C1 segment of cervical spinal cord (tissue), 14 donors: ENCODE measurements at regions not wholly inside any gene's neighbourhood (a gene's known extent, or its start where the extent isn't known, plus 50 kb on each side); places are given as distances from the start of the nearest gene placed in this dataset.

Source experiments
- DNase-seq, 14 donors: peaks; one replicate each; lab custom pipeline; 2025; lab: John Stamatoyannopoulos, UW

DNA sequence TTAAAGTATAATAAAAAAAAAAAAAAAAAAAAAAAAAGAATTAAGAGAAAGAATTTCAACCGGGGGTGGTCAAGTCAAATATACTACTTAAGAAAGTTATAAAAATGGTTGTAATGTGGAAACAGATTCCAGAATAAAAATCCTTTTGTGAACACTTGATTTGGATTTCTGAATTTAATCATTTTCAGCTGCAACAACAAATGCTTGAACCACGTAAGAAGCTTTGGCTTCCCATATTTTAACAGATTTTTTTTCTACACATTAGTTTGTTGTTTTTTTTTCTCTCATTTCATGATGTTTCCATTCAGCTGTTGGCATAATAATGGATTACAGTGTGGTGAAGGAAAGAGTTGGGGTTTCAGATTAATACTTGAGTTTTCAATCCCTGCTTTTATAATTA is 137.3 kb upstream of the AGR3 start:
- DNase-seq: no peak

DNA sequence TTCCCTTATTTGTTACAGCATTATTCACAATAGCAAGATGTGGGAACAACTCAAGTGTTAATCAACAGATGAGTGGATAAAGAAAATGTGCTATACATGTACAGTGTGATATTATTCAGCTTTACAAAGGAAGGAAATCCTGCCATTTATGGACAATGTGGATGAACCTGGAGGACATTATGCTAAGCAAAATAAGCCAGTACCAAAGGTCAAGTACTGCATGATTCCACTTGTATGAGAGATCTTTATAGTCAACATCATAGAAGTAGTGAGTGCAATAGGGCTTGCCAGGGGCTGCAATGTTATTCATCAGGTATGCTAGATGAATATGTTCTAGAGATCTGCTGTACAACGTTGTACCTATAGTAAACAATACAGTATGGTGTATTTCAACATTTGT is 138.5 kb upstream of the AGR3 start:
- no peak for DNase-seq

- no peak for DNase-seq
Measured at GRCh38 chr7:17021205-17021604, 139.4 kb upstream of the AGR3 start.

DNA sequence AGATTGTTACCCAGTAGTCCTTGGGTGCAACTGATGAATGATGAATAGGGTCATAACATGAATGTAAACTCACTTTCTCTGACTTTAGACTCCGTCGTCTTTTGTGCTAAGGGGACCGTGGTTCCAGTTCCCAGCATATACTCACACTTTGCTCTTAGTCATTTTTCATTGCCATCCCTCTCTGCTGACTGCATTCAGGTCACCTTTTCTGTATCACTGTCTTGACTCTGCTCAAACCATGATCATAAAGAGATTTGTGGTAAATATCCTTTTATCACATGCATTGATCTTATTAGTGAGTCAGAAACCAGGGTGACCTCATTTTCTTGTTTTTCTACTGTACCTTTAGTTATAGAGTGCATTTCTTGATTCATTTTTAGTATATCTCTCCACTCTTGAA is 141.1 kb upstream of the AGR3 start:
- DNase-seq: no peak

GRCh38 chr7:17026269-17026668 is 144.5 kb upstream of the AGR3 start:
- DNase-seq: no peak

DNA sequence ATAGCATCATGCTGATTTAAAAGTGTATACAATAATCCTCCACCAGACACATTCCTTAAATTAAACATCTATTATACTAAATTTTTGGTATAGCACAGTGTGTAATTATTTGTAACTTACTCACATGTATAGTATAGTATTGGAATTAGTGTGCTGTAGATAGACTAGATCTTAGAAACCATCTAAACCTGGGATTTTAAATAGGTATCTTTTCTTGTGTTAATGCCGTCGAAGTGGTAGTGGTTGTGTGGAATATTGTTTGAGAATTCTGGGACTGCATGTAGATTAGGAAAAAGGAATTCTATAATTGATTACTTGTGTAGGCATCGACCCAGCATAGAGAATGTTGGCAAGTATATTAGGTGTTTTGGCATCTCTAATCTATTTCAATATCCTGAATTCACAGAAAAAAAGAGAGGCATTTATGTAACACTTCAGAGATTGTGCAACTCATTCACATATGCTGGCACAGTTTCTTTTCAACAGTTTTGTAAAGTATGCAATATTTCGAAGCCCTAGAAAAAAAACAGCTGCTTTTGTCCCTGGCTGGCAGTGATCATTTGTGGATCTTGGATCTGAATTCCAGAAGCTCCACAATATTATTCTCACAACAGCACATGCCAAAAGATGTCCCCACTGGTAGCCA is 145.5 kb upstream of the AGR3 start:
- no peak for DNase-seq

GRCh38 chr7:17027789-17028152 is 146.0 kb upstream of the AGR3 start:
- no peak for DNase-seq

DNA sequence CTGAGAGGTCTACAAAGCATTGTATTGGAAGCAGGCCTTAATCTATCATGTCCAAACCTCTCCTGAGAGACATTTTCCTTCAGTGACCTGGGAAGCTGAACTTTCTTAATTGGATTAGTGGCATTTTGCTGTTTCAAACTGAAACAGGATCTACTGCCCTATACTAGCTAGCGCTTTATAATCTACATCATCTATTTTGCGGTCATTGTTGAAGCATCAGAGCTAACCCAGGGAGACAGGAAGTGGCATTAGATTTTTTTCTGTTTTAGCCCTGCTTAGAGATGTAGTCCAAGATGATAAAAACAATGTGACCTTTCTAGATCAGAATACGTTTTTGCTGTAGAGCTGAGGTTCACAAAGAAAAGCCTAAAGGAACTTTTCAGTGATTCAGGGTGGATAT is 147.4 kb upstream of the AGR3 start:
- DNase-seq: no peak

GRCh38 chr7:17030559-17030958 is 148.8 kb upstream of the AGR3 start:
- no peak for DNase-seq

GRCh38 chr7:17031906-17032551 is 150.2 kb upstream of the AGR3 start:
- no peak for DNase-seq

DNA sequence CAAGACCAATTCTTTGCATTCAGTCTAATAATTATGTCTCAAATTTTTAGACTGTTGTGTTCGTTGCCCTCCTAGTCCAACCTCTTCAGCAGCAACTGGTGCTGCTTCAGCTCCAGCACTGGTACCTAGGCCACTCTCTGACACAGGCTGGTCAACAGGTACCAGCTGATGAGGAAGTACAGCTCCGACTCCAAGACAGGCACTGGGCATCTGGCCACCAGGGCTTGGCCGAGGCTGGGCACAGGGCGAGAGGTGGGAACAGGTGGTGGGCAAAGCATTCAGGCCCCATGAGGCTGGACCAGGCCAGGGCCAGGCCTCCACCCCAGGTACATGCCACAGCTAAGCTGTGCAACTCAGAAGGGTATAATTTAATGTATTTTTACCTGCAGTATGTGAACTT is 151.5 kb upstream of the AGR3 start:
- DNase-seq: no peak

GRCh38 chr7:17036584-17036983 is 154.8 kb upstream of the AGR3 start:
- DNase-seq: no peak

GRCh38 chr7:17037356-17037755 is 155.6 kb upstream of the AGR3 start:
- DNase-seq: no peak

- no peak for DNase-seq
Measured at GRCh38 chr7:17038160-17038782, 156.5 kb upstream of the AGR3 start.

DNA sequence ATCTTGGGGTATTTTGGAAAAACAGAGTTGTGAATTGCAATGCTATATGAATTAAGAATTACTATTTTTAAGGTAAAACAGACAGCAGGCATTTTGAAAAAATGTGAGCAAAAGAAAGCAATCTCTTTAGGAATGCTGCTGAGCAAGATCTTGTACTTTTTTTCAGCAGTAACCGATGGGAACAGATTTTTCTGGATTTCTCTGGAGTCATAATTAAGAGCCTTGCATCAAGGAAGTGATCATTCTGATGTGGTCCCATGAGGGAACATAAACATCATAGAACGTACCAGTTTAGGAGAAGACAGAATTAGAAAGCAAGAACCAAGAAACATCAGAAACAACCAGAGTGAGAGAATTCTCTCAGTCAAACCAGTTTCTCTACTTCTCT is 157.0 kb upstream of the AGR3 start:
- no peak for DNase-seq

- no peak for DNase-seq
Measured at GRCh38 chr7:17039372-17039771, 157.6 kb upstream of the AGR3 start.

DNA sequence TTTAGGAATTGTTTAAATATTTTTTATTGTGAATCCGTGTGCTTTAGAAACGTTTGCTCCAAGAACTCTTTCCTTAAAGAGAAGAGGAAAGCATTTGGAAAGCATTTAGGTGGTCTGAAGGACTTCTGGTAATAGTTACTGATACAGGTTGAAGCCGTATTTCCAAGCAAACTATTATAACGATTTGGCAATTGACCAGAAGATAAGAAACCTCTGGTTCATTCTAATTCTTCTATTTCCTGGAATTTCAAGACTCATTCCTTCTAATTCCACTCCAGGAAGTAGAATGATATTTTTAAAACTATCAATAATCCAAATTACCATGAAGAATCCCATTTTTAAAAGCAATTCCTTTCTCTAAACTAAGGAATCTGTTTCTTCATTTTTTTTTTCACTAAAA is 158.9 kb upstream of the AGR3 start:
- no peak for DNase-seq

DNA sequence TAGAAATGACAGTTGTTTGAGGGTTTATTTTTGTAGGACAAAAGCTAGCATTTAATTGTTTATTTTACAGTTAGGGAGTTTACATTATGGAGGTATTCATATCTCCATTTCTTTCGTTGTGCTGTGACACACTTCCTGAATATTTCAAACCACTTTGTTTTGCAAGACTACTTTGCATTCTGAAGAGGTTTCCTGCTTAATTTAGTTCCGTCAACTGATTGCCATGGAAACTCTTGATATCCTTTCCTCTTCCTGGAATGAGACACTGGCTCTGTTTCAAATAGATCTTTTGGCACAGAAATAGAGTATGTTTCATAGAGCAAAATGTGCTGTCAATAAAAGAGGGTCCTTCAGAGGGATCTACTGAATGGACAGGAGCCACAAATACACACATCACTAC is 159.5 kb upstream of the AGR3 start:
- DNase-seq: no peak

- DNase-seq: no peak
Measured at GRCh38 chr7:17042211-17042610, 160.4 kb upstream of the AGR3 start.

GRCh38 chr7:17043012-17043877 is 161.5 kb upstream of the AGR3 start:
- no peak for DNase-seq

- DNase-seq: no peak
Measured at GRCh38 chr7:17044396-17044795, 162.6 kb upstream of the AGR3 start.

DNA sequence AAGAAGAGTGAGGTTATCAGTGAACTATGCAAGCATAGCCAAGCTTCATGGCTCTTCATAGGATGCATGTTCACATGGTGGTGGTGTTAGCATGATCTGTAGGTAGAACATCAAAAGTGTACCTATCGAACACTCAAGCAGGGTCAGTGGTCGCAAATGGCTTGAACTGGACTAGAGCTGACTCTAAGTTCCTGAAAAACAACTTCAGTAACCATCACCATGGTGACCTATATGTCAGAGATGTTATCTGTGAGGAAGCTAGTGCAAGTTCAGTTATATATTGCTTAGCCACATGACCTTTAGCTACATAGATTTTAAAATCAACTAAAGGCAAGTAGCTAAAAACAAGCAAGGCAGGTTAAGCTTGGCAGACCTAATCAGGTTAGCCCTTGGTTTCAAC is 163.1 kb upstream of the AGR3 start:
- DNase-seq: no peak

DNA sequence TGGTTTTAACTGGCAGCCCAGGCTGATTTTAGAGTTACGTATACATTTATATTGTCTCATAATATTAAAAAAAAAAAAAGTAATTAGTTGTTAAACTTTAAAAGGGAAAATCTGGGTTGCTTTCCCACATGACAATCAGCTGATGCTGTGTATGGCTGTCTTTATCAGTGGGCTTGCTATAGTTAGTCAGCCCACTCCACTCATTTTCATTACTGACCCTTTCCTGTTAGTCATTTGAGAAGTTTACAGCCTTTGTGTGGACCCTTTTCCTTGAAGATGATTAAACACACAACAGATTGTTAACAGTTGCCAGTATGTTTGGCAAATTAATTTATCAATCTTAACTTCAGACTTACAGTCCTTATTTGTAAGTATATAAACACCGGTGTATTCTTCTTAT is 164.5 kb upstream of the AGR3 start:
- no peak for DNase-seq
